Gastroesophageal sphincter (tissue), 4 donors: ENCODE measurements at regions not wholly inside any gene's neighbourhood (a gene's known extent, or its start where the extent isn't known, plus 50 kb on each side); places are given as distances from the start of the nearest gene placed in this dataset.

Experiments used
- ATAC-seq: fragments of 150-250 bp; one replicate; pipeline ENCODE4 v1.9.1; 2016; ENCODE audit warnings: mild to moderate bottlenecking, moderate library complexity
- H3K27ac ChIP-seq, 4 donors: fragments of 200-600 bp; sonication (generic) in 3 of 4; 1 replicate in 3 of 4; 2 replicates in 1 of 4; pipeline ENCODE4 v1.5.1; 2016 to 2019
- H3K27me3 ChIP-seq: fragments of 200-600 bp; sonication (generic); one replicate; pipeline ENCODE4 v1.5.1; 2019
- H3K36me3 ChIP-seq, 2 donors: fragments of 200-600 bp; sonication (generic); one replicate each; pipeline ENCODE4 v1.5.1; 2019; ENCODE audit warnings: control low read depth in 1 of 2
- H3K4me1 ChIP-seq, 3 donors: fragments of 200-600 bp; sonication (generic); 1 replicate in 2 of 3; 2 replicates in 1 of 3; pipeline ENCODE4 v1.5.1; 2016 to 2019; ENCODE audit warnings: control low read depth in 2 of 3
- H3K4me3 ChIP-seq, 2 donors: fragments of 200-600 bp; sonication (generic); one replicate each; pipeline ENCODE4 v1.5.1; 2019; ENCODE audit warnings: mild to moderate bottlenecking in 1 of 2, moderate library complexity in 1 of 2
- H3K9me3 ChIP-seq, 3 donors: fragments of 200-600 bp; sonication (generic); one replicate each; pipeline ENCODE4 v1.5.1; 2017 to 2019; ENCODE audit warnings: control low read depth in 2 of 3
- CTCF ChIP-seq, 4 experiments: fragments of 200-600 bp in 2 of 4; fragments of 450-650 bp in 2 of 4; sonication (generic) in 1 of 4; IDR thresholded peaks; one replicate each; pipeline ENCODE4 v1.5.1; 2017 to 2019; ENCODE audit warnings: antibody characterized with exemption in 4 of 4, mild to moderate bottlenecking in 2 of 4, moderate library complexity in 2 of 4
- EP300 ChIP-seq: sonication (generic); formaldehyde crosslinking; IDR thresholded peaks from one replicate; pipeline ENCODE4 v1.6.1; 2017; ENCODE audit warnings: antibody characterized with exemption, mild to moderate bottlenecking
- POLR2A ChIP-seq, 2 donors: fragments of 450-650 bp; IDR thresholded peaks; one replicate each; pipeline ENCODE4 v1.6.1; 2017; ENCODE audit warnings: antibody characterized with exemption in 2 of 2, mild to moderate bottlenecking in 2 of 2, moderate library complexity in 1 of 2
- POLR2AphosphoS5 ChIP-seq: sonication (generic); formaldehyde crosslinking; IDR thresholded peaks from one replicate; pipeline ENCODE4 v1.6.1; 2017; ENCODE audit warnings: antibody characterized with exemption
- WGBS, 2 donors: methylation state at CpG; one replicate each; pipeline ENCODE4 v1.1.5; 2018; ENCODE audit warnings: low coverage in 1 of 2; 5-methylcytosine and 5-hydroxymethylcytosine counted together

GRCh38 chr2:62348700-62349099, 152.8 kb downstream of the B3GNT2 start:
- WGBS, 2 donors = 100% methylated on average over 1 of the region's 1 CpG; no CpG with 5 or more reads in 1 of the 2 donors

GRCh38 chr2:62347563-62348270, 151.8 kb downstream of the B3GNT2 start:
- Histone ChIP-seq H3K9me3 (peaks cover 0 to 13% (median 0%) of the 10 kb centered on the region in 3 donors), H3K27ac (no peak overlapping the region), H3K36me3 (no peaks in the 10 kb centered on the region), H3K4me3 (no peak overlapping the region), H3K4me1 (no peaks in the 10 kb centered on the region), H3K27me3 (no peaks in the 10 kb centered on the region)
- 81 to 94% methylated on average over 7 of the region's 7 CpGs for WGBS, 2 donors
- TF ChIP-seq EP300 = no peak
- no peak for TF ChIP-seq POLR2A (IDR thresholded peaks at IDR 0.05)
- no peak for TF ChIP-seq CTCF (IDR thresholded peaks at IDR 0.05)
- TF ChIP-seq POLR2AphosphoS5 = no peak
- ATAC-seq = no peak

More at GRCh38 chr2:62348700-62349099, 152.8 kb downstream of the B3GNT2 start:
- TF ChIP-seq EP300 (no peak), POLR2A (IDR thresholded peaks at IDR 0.05) (no peak), POLR2AphosphoS5 (no peak), CTCF (IDR thresholded peaks at IDR 0.05) (no peak)
- Histone ChIP-seq H3K27me3 (no peaks in the 10 kb centered on the region), H3K4me3 (no peak overlapping the region), H3K9me3 (peaks cover 0 to 16% (median 0%) of the 10 kb centered on the region in 3 donors), H3K27ac (no peak overlapping the region), H3K36me3 (no peaks in the 10 kb centered on the region), H3K4me1 (no peaks in the 10 kb centered on the region)
- ATAC-seq = no peak

- no peak overlapping the region for H3K27ac ChIP-seq
- H3K27me3 ChIP-seq = no peaks in the 10 kb centered on the region
- H3K36me3 ChIP-seq = no peaks in the 10 kb centered on the region
- TF ChIP-seq EP300 = no peak
- no peak for TF ChIP-seq POLR2A (IDR thresholded peaks at IDR 0.05)
- TF ChIP-seq CTCF (IDR thresholded peaks at IDR 0.05) = no peak
- no peak for TF ChIP-seq POLR2AphosphoS5
- no peaks in the 10 kb centered on the region for H3K9me3 ChIP-seq
- no peak overlapping the region for H3K4me3 ChIP-seq
- H3K4me1 ChIP-seq = peaks cover 0 to 4% (median 0%) of the 10 kb centered on the region in 3 donors
- ATAC-seq = no peak
- WGBS, 2 donors = 77 to 91% methylated on average over 2 to 5 of the region's 5 CpGs
Measured at GRCh38 chr2:62344472-62344871, 148.6 kb downstream of the B3GNT2 start.

GRCh38 chr2:62343636-62344337, 147.9 kb downstream of the B3GNT2 start:
- 74 to 88% methylated on average over 5 of the region's 5 CpGs for WGBS, 2 donors
- ATAC-seq = no peak
- Histone ChIP-seq H3K4me1 (peaks cover 0 to 4% (median 0%) of the 10 kb centered on the region in 3 donors), H3K9me3 (no peaks in the 10 kb centered on the region), H3K27me3 (no peaks in the 10 kb centered on the region), H3K36me3 (no peaks in the 10 kb centered on the region), H3K4me3 (no peak overlapping the region), H3K27ac (no peak overlapping the region)
- TF ChIP-seq POLR2AphosphoS5 (no peak), CTCF (IDR thresholded peaks at IDR 0.05) (no peak), EP300 (no peak), POLR2A (IDR thresholded peaks at IDR 0.05) (no peak)

GRCh38 chr2:62343206-62343605, 147.3 kb downstream of the B3GNT2 start:
- TF ChIP-seq POLR2AphosphoS5 (no peak), EP300 (no peak), POLR2A (IDR thresholded peaks at IDR 0.05) (no peak), CTCF (IDR thresholded peaks at IDR 0.05) (no peak)
- no peaks in the 10 kb centered on the region for H3K27me3 ChIP-seq
- H3K9me3 ChIP-seq = no peaks in the 10 kb centered on the region
- H3K36me3 ChIP-seq = no peaks in the 10 kb centered on the region
- no peak for ATAC-seq
- peaks cover 0 to 4% (median 0%) of the 10 kb centered on the region in 3 donors for H3K4me1 ChIP-seq
- H3K4me3 ChIP-seq = no peak overlapping the region
- no peak overlapping the region for H3K27ac ChIP-seq
